ENCODE measurements at regions not wholly inside any gene's neighbourhood (a gene's known extent, or its start where the extent isn't known, plus 50 kb on each side); places are given as distances from the start of the nearest gene placed in this dataset.

DNA sequence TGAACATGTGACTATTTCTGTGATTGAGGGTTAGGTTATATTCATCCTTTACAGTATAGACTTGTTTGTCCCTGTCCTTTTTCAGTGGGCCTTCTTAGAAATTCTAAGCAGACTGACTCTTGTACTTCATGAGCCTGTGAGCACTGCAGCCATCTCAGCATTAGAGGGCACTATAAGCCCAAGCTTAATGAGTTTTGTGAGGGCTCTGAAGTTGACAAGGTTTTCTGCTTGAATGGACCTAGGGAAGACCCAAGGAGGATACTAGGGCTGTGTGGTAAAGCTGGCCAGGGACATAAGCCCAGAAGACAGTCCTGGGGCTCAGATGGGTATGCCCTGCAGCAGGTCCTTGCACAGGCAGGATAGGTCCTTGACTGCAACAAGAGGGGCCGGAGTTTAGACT is 126.5 kb downstream of the MRPS30 start:
- TF ChIP-seq, protein P1, sequence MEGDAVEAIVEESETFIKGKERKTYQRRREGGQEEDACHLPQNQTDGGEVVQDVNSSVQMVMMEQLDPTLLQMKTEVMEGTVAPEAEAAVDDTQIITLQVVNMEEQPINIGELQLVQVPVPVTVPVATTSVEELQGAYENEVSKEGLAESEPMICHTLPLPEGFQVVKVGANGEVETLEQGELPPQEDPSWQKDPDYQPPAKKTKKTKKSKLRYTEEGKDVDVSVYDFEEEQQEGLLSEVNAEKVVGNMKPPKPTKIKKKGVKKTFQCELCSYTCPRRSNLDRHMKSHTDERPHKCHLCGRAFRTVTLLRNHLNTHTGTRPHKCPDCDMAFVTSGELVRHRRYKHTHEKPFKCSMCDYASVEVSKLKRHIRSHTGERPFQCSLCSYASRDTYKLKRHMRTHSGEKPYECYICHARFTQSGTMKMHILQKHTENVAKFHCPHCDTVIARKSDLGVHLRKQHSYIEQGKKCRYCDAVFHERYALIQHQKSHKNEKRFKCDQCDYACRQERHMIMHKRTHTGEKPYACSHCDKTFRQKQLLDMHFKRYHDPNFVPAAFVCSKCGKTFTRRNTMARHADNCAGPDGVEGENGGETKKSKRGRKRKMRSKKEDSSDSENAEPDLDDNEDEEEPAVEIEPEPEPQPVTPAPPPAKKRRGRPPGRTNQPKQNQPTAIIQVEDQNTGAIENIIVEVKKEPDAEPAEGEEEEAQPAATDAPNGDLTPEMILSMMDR (IDR thresholded peaks at IDR 0.05), result no peak
- TF ChIP-seq POLR2A (IDR thresholded peaks at IDR 0.05), result no peak

Data from prostate gland (tissue), 2 donors.